ENCODE measurements at regions not wholly inside any gene's neighbourhood (a gene's known extent, or its start where the extent isn't known, plus 50 kb on each side); places are given as distances from the start of the nearest gene placed in this dataset.

- CTCF ChIA-PET = no interaction called here
- POLR2A ChIA-PET = no interaction called here
- no peak for DNase-seq (ENCODE audit: extremely low spot score)
- TF ChIP-seq FOXK2 (IDR thresholded peaks at IDR 0.05) (no peak), CTBP1 (IDR thresholded peaks at IDR 0.05; ENCODE audit: borderline replicate concordance) (no peak), LEF1 (IDR thresholded peaks at IDR 0.05; ENCODE audit: borderline replicate concordance) (no peak), NFRKB (IDR thresholded peaks at IDR 0.05) (no peak), SP1 (IDR thresholded peaks at IDR 0.05) (no peak), L3MBTL2 (conservative IDR thresholded peaks at IDR 0.05) (no peak), BHLHE40 (IDR thresholded peaks at IDR 0.05; ENCODE audit: borderline replicate concordance) (no peak), SUZ12 (IDR thresholded peaks at IDR 0.05) (no peak), TARDBP (IDR thresholded peaks at IDR 0.05) (no peak), ARNT (IDR thresholded peaks at IDR 0.05) (no peak)
- TF ChIP-seq, protein P1, sequence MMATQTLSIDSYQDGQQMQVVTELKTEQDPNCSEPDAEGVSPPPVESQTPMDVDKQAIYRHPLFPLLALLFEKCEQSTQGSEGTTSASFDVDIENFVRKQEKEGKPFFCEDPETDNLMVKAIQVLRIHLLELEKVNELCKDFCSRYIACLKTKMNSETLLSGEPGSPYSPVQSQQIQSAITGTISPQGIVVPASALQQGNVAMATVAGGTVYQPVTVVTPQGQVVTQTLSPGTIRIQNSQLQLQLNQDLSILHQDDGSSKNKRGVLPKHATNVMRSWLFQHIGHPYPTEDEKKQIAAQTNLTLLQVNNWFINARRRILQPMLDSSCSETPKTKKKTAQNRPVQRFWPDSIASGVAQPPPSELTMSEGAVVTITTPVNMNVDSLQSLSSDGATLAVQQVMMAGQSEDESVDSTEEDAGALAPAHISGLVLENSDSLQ (IDR thresholded peaks at IDR 0.05) = no peak
Measured at GRCh38 chr3:95407709-95408463, 1345.0 kb downstream of the NSUN3 start.

DNA sequence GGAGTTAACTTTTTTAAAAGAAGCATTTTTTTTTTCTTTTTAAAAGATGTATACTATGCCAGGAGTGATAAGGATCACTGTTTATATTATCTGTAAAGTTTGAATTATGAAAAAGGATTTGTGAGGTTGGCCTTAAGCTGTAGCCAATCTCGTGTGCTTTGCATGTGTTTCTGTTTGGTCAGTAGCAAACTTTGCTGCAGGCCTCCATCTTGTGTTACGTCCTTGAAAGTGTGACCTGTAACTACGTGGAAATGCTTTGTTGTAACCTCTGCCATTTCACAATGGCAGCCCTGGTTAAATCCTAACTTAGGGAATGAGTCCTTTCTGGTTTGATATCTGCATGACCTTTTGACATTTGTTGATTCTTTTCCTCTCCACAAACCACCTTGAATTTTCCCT is 1345.6 kb downstream of the NSUN3 start:
- POLR2A ChIA-PET = no interaction called here
- CTCF ChIA-PET = no interaction called here
- TF ChIP-seq ARNT (IDR thresholded peaks at IDR 0.05) (no peak), CTBP1 (IDR thresholded peaks at IDR 0.05; ENCODE audit: borderline replicate concordance) (no peak), FOXK2 (IDR thresholded peaks at IDR 0.05) (no peak), BHLHE40 (IDR thresholded peaks at IDR 0.05; ENCODE audit: borderline replicate concordance) (no peak), FOXA1 (IDR thresholded peaks at IDR 0.05) (no peak), LEF1 (IDR thresholded peaks at IDR 0.05; ENCODE audit: borderline replicate concordance) (no peak), ELF4 (IDR thresholded peaks at IDR 0.05) (no peak), TARDBP (IDR thresholded peaks at IDR 0.05) (no peak), SP1 (IDR thresholded peaks at IDR 0.05) (no peak), HDGF (IDR thresholded peaks at IDR 0.05; ENCODE audit: borderline replicate concordance) (no peak), FOXM1 (IDR thresholded peaks at IDR 0.05; ENCODE audit: borderline replicate concordance) (no peak), NFRKB (IDR thresholded peaks at IDR 0.05) (no peak), SUZ12 (IDR thresholded peaks at IDR 0.05) (no peak), L3MBTL2 (conservative IDR thresholded peaks at IDR 0.05) (no peak), ZNF384 (IDR thresholded peaks at IDR 0.05) (no peak)
- TF ChIP-seq, protein P1 (IDR thresholded peaks at IDR 0.05) = no peak
- no peak for DNase-seq (ENCODE audit: extremely low spot score)

DNA sequence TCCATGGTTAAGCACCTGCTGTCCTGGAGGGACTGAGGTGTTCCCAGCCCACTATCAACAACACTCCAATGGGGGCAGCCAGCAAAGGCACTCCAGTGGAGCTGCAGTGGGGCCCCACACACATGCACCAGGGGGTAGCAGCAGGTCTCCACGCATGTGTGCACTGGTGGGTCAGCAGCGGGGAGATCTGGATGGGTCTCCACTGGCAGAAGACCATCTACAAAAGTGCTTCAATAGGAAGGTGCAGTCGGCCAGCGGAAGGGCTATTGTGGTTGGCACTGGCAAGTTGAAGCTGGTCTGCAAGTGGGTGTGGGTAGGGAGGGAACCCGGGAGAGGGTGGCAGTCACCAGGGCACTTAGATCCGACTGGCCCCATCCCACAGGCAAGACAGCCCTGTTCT is 1355.4 kb downstream of the NSUN3 start:
- CTCF ChIA-PET = no interaction called here
- POLR2A ChIA-PET = no interaction called here
- no peak for TF ChIP-seq SUZ12 (IDR thresholded peaks at IDR 0.05)
- TF ChIP-seq ZNF384 (IDR thresholded peaks at IDR 0.05) = no peak
- no peak for TF ChIP-seq NFRKB (IDR thresholded peaks at IDR 0.05)
- no peak for TF ChIP-seq FOXM1 (IDR thresholded peaks at IDR 0.05; ENCODE audit: borderline replicate concordance)
- no peak for TF ChIP-seq SP1 (IDR thresholded peaks at IDR 0.05)
- TF ChIP-seq ARNT (IDR thresholded peaks at IDR 0.05) = no peak
- no peak for TF ChIP-seq L3MBTL2 (conservative IDR thresholded peaks at IDR 0.05)
- TF ChIP-seq ELF4 (IDR thresholded peaks at IDR 0.05) = no peak
- TF ChIP-seq, protein P1 (IDR thresholded peaks at IDR 0.05) = no peak
- no peak for TF ChIP-seq HDGF (IDR thresholded peaks at IDR 0.05; ENCODE audit: borderline replicate concordance)
- no peak for TF ChIP-seq FOXA1 (IDR thresholded peaks at IDR 0.05)
- no peak for TF ChIP-seq CTBP1 (IDR thresholded peaks at IDR 0.05; ENCODE audit: borderline replicate concordance)
- no peak for TF ChIP-seq TARDBP (IDR thresholded peaks at IDR 0.05)
- DNase-seq (ENCODE audit: extremely low spot score) = no peak

- no peak for DNase-seq (ENCODE audit: extremely low spot score)
- POLR2A ChIA-PET = no interaction called here
- CTCF ChIA-PET = interaction anchor here (0.5 kb wide), 1 partner anchor 43 kb away, joined by 3 read pairs; no protein-coding TSS in a partner anchor
Measured at GRCh38 chr3:95424279-95424678, 1361.4 kb downstream of the NSUN3 start.

DNA sequence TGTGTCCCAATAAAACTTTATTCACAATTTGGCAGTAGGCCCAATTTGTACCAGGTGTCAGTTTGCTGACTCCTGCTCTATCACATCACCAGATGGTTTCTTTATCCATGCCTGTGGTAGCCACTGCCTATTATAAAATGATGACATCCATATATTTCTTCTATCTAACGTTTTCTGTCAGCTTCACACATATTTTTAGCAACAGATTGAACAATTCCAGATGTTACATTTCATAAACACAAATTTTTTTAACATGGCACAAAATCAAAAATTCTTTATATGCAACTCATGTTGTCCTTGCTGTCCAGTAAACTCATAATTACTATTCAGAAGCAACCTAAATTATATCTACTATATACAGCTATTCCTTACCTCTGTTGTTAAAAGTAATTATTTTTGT is 1371.6 kb downstream of the NSUN3 start:
- TF ChIP-seq FOXM1 (IDR thresholded peaks at IDR 0.05; ENCODE audit: borderline replicate concordance) (no peak), HDGF (IDR thresholded peaks at IDR 0.05; ENCODE audit: borderline replicate concordance) (no peak), L3MBTL2 (conservative IDR thresholded peaks at IDR 0.05) (no peak), SUZ12 (IDR thresholded peaks at IDR 0.05) (no peak), ELF4 (IDR thresholded peaks at IDR 0.05) (no peak)
- POLR2A ChIA-PET = no interaction called here
- no peak for DNase-seq (ENCODE audit: extremely low spot score)
- CTCF ChIA-PET = interaction anchor here (0.6 kb wide), 1 partner anchor 226 kb away, joined by 3 read pairs; no protein-coding TSS in a partner anchor

More at GRCh38 chr3:95424279-95424678, 1361.4 kb downstream of the NSUN3 start:
- TF ChIP-seq FOXA1 (IDR thresholded peaks at IDR 0.05) (no peak), ARNT (IDR thresholded peaks at IDR 0.05) (no peak), HDGF (IDR thresholded peaks at IDR 0.05; ENCODE audit: borderline replicate concordance) (no peak), ELF4 (IDR thresholded peaks at IDR 0.05) (no peak), L3MBTL2 (conservative IDR thresholded peaks at IDR 0.05) (no peak), LEF1 (IDR thresholded peaks at IDR 0.05; ENCODE audit: borderline replicate concordance) (no peak), NFRKB (IDR thresholded peaks at IDR 0.05) (no peak), BHLHE40 (IDR thresholded peaks at IDR 0.05; ENCODE audit: borderline replicate concordance) (no peak)

GRCh38 chr3:95437409-95437808 is 1374.5 kb downstream of the NSUN3 start:
- ChIA-PET POLR2A (no interaction called here), CTCF (no interaction called here)
- no peak for TF ChIP-seq SUZ12 (IDR thresholded peaks at IDR 0.05)
- TF ChIP-seq LEF1 (IDR thresholded peaks at IDR 0.05; ENCODE audit: borderline replicate concordance) = no peak
- no peak for TF ChIP-seq TARDBP (IDR thresholded peaks at IDR 0.05)
- TF ChIP-seq FOXA1 (IDR thresholded peaks at IDR 0.05) = no peak
- no peak for TF ChIP-seq FOXK2 (IDR thresholded peaks at IDR 0.05)
- no peak for TF ChIP-seq ZNF384 (IDR thresholded peaks at IDR 0.05)
- no peak for TF ChIP-seq ARNT (IDR thresholded peaks at IDR 0.05)
- no peak for TF ChIP-seq NFRKB (IDR thresholded peaks at IDR 0.05)
- no peak for TF ChIP-seq SP1 (IDR thresholded peaks at IDR 0.05)
- no peak for TF ChIP-seq CTBP1 (IDR thresholded peaks at IDR 0.05; ENCODE audit: borderline replicate concordance)
- TF ChIP-seq BHLHE40 (IDR thresholded peaks at IDR 0.05; ENCODE audit: borderline replicate concordance) = no peak
- TF ChIP-seq L3MBTL2 (conservative IDR thresholded peaks at IDR 0.05) = no peak
- TF ChIP-seq, protein P1 (IDR thresholded peaks at IDR 0.05) = no peak
- TF ChIP-seq FOXM1 (IDR thresholded peaks at IDR 0.05; ENCODE audit: borderline replicate concordance) = no peak
- TF ChIP-seq HDGF (IDR thresholded peaks at IDR 0.05; ENCODE audit: borderline replicate concordance) = no peak

More at GRCh38 chr3:95437409-95437808, 1374.5 kb downstream of the NSUN3 start:
- no peak for DNase-seq (ENCODE audit: extremely low spot score)
